H1 (cell line): ENCODE measurements at regions not wholly inside any gene's neighbourhood (a gene's known extent, or its start where the extent isn't known, plus 50 kb on each side); places are given as distances from the start of the nearest gene placed in this dataset.

Experiments used
- EZH2 ChIP-seq: fragments of 200-600 bp; sonication (generic); IDR thresholded peaks from 2 replicates; pipeline ENCODE4 v1.7.1; 2012; ENCODE audit warnings: low read depth, mild to moderate bottlenecking, moderate library complexity, low read length, inconsistent platforms; ENCODE audit not compliant: severe bottlenecking
- GTF2F1 ChIP-seq: IDR thresholded peaks from 2 replicates; pipeline ENCODE4 v1.6.1; 2012; ENCODE audit warnings: low read depth, low read length, improper control_type of control experiment, borderline replicate concordance
- HDAC6 ChIP-seq: IDR thresholded peaks from one replicate; pipeline ENCODE4 v1.7.1; 2012; ENCODE audit warnings: low read depth, mild to moderate bottlenecking, inconsistent platforms, low read length, moderate library complexity
- KDM5A ChIP-seq: fragments of 200-600 bp; IDR thresholded peaks from 2 replicates; pipeline ENCODE4 v1.7.1; 2012; ENCODE audit warnings: mild to moderate bottlenecking, low read length, inconsistent platforms, mixed read lengths
- NANOG ChIP-seq: IDR thresholded peaks from 2 replicates; pipeline ENCODE4 v1.6.1; 2011; ENCODE audit warnings: low read length, low read depth, mild to moderate bottlenecking, inconsistent platforms; ENCODE audit not compliant: insufficient read depth, poor library complexity, severe bottlenecking
- PHF8 ChIP-seq: fragments of 200-600 bp; sonication (generic); conservative IDR thresholded peaks from 2 replicates; pipeline ENCODE4 v1.7.1; 2012; ENCODE audit warnings: low read depth, mild to moderate bottlenecking, inconsistent platforms, low read length, moderate library complexity
- RAD21 ChIP-seq, 2 experiments: IDR thresholded peaks in 1 of 2; conservative IDR thresholded peaks in 1 of 2; 2 replicates each; pipeline ENCODE4 v1.6.1; 2011; ENCODE audit warnings: low read depth in 2 of 2, low read length in 2 of 2, improper control_type of control experiment in 1 of 2, inconsistent platforms in 1 of 2, mild to moderate bottlenecking in 1 of 2, moderate library complexity in 1 of 2
- USF2 ChIP-seq: IDR thresholded peaks from 2 replicates; pipeline ENCODE4 v1.6.1; 2011; ENCODE audit warnings: low read length, improper control_type of control experiment

DNA sequence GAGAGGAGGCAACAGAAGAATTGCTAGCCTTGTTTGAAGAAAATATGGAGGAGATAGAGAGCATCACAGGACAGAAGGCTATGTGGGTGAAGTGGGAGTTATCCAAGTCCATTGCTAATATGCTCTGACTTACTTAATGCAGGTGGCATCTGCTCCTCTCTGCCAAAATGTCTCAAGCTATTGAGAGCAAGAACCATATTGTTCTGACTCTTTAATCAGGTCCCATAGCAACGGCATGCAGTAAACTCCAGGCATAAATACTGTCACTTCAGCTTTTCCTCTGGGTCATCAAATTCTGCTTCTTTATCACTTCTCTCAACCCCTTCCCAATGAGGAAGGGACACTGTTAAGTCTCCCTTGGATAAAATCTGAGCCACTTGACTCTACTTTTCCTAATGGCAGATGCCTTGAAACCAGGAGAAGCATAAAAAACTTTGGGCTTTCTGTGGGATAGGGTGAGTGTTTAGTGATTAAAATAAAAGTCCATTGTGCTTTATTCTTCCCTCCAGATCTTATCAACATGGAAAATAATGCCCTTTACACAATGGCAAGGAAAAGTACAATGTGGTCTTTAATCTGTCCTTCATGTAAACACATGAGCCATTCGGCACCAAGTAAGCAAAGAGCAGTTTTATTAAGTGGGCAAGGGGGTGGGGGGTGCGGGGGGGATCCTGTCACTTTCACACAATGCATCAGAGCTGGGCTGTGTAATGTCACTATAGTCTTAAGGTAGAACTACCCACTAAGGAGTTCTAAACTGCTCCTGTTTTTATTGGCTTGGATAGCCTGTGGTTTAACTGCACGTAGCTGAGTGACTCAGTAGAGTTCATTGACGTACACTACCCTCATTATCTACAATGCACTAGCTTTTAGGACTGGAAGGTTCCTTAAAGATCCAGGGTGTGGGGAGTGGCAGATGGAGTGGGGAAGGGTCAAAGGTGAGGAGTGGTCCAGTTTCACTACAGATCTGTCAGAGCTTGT is 71.0 kb upstream of the TARS1 start (continued):
- TF ChIP-seq NANOG (no peak), KDM5A (no peak), PHF8 (no peak), EZH2 (no peak), RAD21 (IDR thresholded peaks at IDR 0.05 in 1 of 2, conservative IDR thresholded peaks at IDR 0.05 in 1 of 2; ENCODE audit: low read depth in 2 of 2, low read length in 2 of 2) (no peak), HDAC6 (no peak), GTF2F1 (no peak), USF2 (no peak)
